Liver (tissue), 8 donors: ENCODE measurements at regions not wholly inside any gene's neighbourhood (a gene's known extent, or its start where the extent isn't known, plus 50 kb on each side); places are given as distances from the start of the nearest gene placed in this dataset.

Experiments
- DNase-seq: peaks from one replicate; pipeline ENCODE4 v3.0.0-alpha.2; 2017; ENCODE audit warnings: low spot score
- H3K27ac ChIP-seq, 2 donors: one replicate each; pipeline ENCODE4 v1.7.0; 2013; ENCODE audit warnings: inconsistent platforms in 2 of 2, low read length in 2 of 2, control low read depth in 1 of 2, low read depth in 1 of 2, mild to moderate bottlenecking in 1 of 2
- H3K27me3 ChIP-seq, 4 donors: one replicate each; pipeline versions ENCODE4 v1.6.1 to v1.7.0; 2013; ENCODE audit warnings: low read length in 3 of 4, inconsistent platforms in 1 of 4, mild to moderate bottlenecking in 1 of 4, moderate library complexity in 1 of 4; ENCODE audit not compliant: control insufficient read depth in 4 of 4, insufficient read depth in 4 of 4
- H3K36me3 ChIP-seq, 4 donors: one replicate each; pipeline versions ENCODE4 v1.6.1 to v1.7.0; 2013; ENCODE audit warnings: low read length in 3 of 4, mild to moderate bottlenecking in 3 of 4, low read depth in 1 of 4, moderate library complexity in 1 of 4; ENCODE audit not compliant: control insufficient read depth in 4 of 4, insufficient read depth in 3 of 4
- H3K4me1 ChIP-seq, 4 donors: one replicate each; pipeline versions ENCODE4 v1.6.1 to v1.7.0; 2013; ENCODE audit warnings: low read length in 3 of 4, mild to moderate bottlenecking in 3 of 4, moderate library complexity in 1 of 4; ENCODE audit not compliant: control insufficient read depth in 4 of 4, insufficient read depth in 4 of 4
- H3K4me3 ChIP-seq, 3 donors: one replicate each; pipeline versions ENCODE4 v1.6.1 to v1.7.0; 2013; ENCODE audit warnings: low read length in 3 of 3, control low read depth in 1 of 3, low read depth in 1 of 3, mild to moderate bottlenecking in 1 of 3
- H3K9ac ChIP-seq, 2 donors: one replicate each; pipeline ENCODE4 v1.7.0; 2013; ENCODE audit warnings: low read length in 2 of 2, mild to moderate bottlenecking in 2 of 2, moderate library complexity in 2 of 2, control low read depth in 1 of 2, low read depth in 1 of 2
- H3K9me3 ChIP-seq, 4 donors: one replicate each; pipeline versions ENCODE4 v1.6.1 to v1.7.0; 2013; ENCODE audit warnings: low read length in 3 of 4; ENCODE audit not compliant: control insufficient read depth in 4 of 4
- ATF3 ChIP-seq: IDR thresholded peaks from 2 replicates; pipeline ENCODE4 v1.6.1; 2016; ENCODE audit warnings: antibody characterized with exemption
- EGR1 ChIP-seq, 2 donors: IDR thresholded peaks; 2 replicates each; pipeline ENCODE4 v1.6.1; 2016 to 2018; ENCODE audit warnings: antibody characterized with exemption in 2 of 2, low read depth in 2 of 2
- FOXA1 ChIP-seq: IDR thresholded peaks from 2 replicates; pipeline ENCODE4 v1.6.1; 2016; ENCODE audit warnings: antibody characterized with exemption
- FOXA2 ChIP-seq: IDR thresholded peaks from 2 replicates; pipeline ENCODE4 v1.6.1; 2016; ENCODE audit warnings: antibody characterized with exemption
- GABPA ChIP-seq, 2 donors: IDR thresholded peaks in 1 of 2; conservative IDR thresholded peaks in 1 of 2; 2 replicates each; pipeline ENCODE4 v1.6.1; 2016; ENCODE audit warnings: antibody characterized with exemption in 2 of 2, mild to moderate bottlenecking in 1 of 2, moderate library complexity in 1 of 2
- JUND ChIP-seq, 2 donors: IDR thresholded peaks; 2 replicates each; pipeline ENCODE4 v1.6.1; 2016; ENCODE audit warnings: antibody characterized with exemption in 2 of 2
- MAX ChIP-seq: IDR thresholded peaks from 2 replicates; pipeline ENCODE4 v1.6.1; 2016; ENCODE audit warnings: antibody characterized with exemption
- NR2F2 ChIP-seq: IDR thresholded peaks from 2 replicates; pipeline ENCODE4 v1.6.1; 2016; ENCODE audit warnings: antibody characterized with exemption
- RAD21 ChIP-seq, 2 donors: IDR thresholded peaks; 2 replicates each; pipeline ENCODE4 v1.6.1; 2016; ENCODE audit warnings: antibody characterized with exemption in 2 of 2, mild to moderate bottlenecking in 2 of 2
- SP1 ChIP-seq: IDR thresholded peaks from 2 replicates; pipeline ENCODE4 v1.6.1; 2018; ENCODE audit warnings: antibody characterized with exemption, mild to moderate bottlenecking
- YY1 ChIP-seq: IDR thresholded peaks from 2 replicates; pipeline ENCODE4 v1.6.1; 2016; ENCODE audit warnings: antibody characterized with exemption, mild to moderate bottlenecking
- WGBS: extraction: QIAGEN DNeasy Blood & Tissue Kit; methylation state at CpG from one replicate; pipeline ENCODE4 v1.1.7; 2013; 5-methylcytosine and 5-hydroxymethylcytosine counted together
- TF ChIP-seq, protein P1 (sequence below): fragments of 150-350 bp; IDR thresholded peaks from 2 replicates; pipeline ENCODE4 v1.5.1; 2017; ENCODE audit warnings: improper control_type of control experiment, low read depth, low read length; ENCODE audit not compliant: missing input control
- TF ChIP-seq, protein P2 (sequence below): IDR thresholded peaks from 2 replicates; pipeline ENCODE4 v1.6.1; 2016; ENCODE audit warnings: antibody characterized with exemption, mild to moderate bottlenecking
- donor health status: healthy.
- donor health status: healthy.
- donor health status: healthy.
- donor health status: healthy.
- donor health status: healthy.

DNA sequence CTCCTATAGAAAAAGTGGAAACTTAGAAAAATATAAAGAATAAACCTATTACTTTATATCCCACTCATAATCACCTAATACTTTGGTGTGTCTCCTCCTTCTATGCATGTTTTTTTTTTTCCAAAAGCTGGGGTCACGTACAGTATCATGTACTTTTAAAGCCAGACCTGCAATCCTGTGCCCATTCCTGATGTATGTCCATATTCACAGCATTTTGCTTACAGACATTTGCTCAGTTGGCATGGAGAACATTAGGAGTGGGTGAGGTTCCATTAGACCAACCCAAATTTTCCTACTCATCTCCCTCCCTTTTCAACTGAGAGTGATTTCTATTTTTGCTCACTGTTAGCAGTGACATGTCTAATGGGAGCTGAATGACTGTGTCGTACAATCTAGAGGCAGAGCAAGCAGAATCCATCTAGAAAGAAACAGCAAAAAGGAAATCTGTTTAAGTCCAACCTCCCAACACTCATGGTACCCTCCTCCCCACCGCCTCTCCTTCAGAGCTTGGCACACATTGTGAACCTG, 195.6 kb upstream of the KLF3 start:
- Histone ChIP-seq H3K4me1 (no peaks in the 10 kb centered on the region), H3K27ac (no peak overlapping the region), H3K9ac (no peak overlapping the region), H3K9me3 (peaks cover 0 to 3% (median 0%) of the 10 kb centered on the region in 4 donors), H3K36me3 (no peaks in the 10 kb centered on the region), H3K27me3 (no peaks in the 10 kb centered on the region), H3K4me3 (no peak overlapping the region)
- no peak for DNase-seq
- no peak for TF ChIP-seq MAX
- no peak for TF ChIP-seq EGR1 (IDR thresholded peaks at IDR 0.05; ENCODE audit: low read depth in 2 of 2)
- no peak for TF ChIP-seq GABPA (IDR thresholded peaks at IDR 0.05 in 1 of 2, conservative IDR thresholded peaks at IDR 0.05 in 1 of 2)
- TF ChIP-seq JUND (IDR thresholded peaks at IDR 0.05), result no peak
- TF ChIP-seq YY1, result no peak
- no peak for TF ChIP-seq NR2F2
- no peak for TF ChIP-seq ATF3
- no peak for TF ChIP-seq RAD21 (IDR thresholded peaks at IDR 0.05)
- no peak for TF ChIP-seq FOXA1
- TF ChIP-seq SP1, result no peak
- TF ChIP-seq, protein P1, sequence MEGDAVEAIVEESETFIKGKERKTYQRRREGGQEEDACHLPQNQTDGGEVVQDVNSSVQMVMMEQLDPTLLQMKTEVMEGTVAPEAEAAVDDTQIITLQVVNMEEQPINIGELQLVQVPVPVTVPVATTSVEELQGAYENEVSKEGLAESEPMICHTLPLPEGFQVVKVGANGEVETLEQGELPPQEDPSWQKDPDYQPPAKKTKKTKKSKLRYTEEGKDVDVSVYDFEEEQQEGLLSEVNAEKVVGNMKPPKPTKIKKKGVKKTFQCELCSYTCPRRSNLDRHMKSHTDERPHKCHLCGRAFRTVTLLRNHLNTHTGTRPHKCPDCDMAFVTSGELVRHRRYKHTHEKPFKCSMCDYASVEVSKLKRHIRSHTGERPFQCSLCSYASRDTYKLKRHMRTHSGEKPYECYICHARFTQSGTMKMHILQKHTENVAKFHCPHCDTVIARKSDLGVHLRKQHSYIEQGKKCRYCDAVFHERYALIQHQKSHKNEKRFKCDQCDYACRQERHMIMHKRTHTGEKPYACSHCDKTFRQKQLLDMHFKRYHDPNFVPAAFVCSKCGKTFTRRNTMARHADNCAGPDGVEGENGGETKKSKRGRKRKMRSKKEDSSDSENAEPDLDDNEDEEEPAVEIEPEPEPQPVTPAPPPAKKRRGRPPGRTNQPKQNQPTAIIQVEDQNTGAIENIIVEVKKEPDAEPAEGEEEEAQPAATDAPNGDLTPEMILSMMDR, result no peak
- TF ChIP-seq, protein P2, sequence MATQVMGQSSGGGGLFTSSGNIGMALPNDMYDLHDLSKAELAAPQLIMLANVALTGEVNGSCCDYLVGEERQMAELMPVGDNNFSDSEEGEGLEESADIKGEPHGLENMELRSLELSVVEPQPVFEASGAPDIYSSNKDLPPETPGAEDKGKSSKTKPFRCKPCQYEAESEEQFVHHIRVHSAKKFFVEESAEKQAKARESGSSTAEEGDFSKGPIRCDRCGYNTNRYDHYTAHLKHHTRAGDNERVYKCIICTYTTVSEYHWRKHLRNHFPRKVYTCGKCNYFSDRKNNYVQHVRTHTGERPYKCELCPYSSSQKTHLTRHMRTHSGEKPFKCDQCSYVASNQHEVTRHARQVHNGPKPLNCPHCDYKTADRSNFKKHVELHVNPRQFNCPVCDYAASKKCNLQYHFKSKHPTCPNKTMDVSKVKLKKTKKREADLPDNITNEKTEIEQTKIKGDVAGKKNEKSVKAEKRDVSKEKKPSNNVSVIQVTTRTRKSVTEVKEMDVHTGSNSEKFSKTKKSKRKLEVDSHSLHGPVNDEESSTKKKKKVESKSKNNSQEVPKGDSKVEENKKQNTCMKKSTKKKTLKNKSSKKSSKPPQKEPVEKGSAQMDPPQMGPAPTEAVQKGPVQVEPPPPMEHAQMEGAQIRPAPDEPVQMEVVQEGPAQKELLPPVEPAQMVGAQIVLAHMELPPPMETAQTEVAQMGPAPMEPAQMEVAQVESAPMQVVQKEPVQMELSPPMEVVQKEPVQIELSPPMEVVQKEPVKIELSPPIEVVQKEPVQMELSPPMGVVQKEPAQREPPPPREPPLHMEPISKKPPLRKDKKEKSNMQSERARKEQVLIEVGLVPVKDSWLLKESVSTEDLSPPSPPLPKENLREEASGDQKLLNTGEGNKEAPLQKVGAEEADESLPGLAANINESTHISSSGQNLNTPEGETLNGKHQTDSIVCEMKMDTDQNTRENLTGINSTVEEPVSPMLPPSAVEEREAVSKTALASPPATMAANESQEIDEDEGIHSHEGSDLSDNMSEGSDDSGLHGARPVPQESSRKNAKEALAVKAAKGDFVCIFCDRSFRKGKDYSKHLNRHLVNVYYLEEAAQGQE, result no peak
- 96% methylated on average over 3 of the region's 3 CpGs for WGBS

DNA sequence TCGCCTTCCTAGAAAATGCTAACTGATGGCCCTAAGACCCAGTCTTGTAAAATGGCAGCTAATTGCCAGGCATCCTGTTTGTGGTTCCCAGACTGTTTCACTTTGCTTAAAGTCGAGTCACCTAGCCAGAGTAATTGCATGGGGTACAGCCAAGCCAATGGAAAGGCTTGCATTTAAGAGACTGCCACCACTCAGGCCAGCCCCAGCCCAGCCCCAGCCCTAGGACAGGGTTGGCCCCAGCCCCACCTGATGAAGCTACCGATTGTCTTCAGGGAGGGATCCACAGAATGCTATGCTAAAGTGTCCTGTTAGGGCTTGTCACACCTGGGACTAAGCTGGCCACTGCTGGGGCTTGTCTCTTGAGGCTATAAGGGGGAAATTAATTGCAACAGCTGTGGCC, 194.6 kb upstream of the KLF3 start:
- Histone ChIP-seq H3K27ac (no peak overlapping the region), H3K9ac (no peak overlapping the region), H3K27me3 (no peaks in the 10 kb centered on the region), H3K4me1 (no peaks in the 10 kb centered on the region), H3K9me3 (peaks cover 0 to 3% (median 0%) of the 10 kb centered on the region in 4 donors), H3K4me3 (no peak overlapping the region), H3K36me3 (no peaks in the 10 kb centered on the region)
- no peak for TF ChIP-seq FOXA2
- 90% methylated on average over 3 of the region's 3 CpGs for WGBS
- no peak for DNase-seq
